T-cell (primary cell): ENCODE measurements at regions not wholly inside any gene's neighbourhood (a gene's known extent, or its start where the extent isn't known, plus 50 kb on each side); places are given as distances from the start of the nearest gene placed in this dataset.

Source experiments
- ATAC-seq, 4 experiments: fragments of 200-7000 bp in 3 of 4; fragments of 150-1000 bp in 1 of 4; cut with Tn5 transposase; replicated peaks in 1 of 4; 1 replicate in 3 of 4; 2 replicates in 1 of 4; pipeline ENCODE4 v1.10.0; 2021; ENCODE audit warnings: moderate library complexity in 3 of 4, mild to moderate bottlenecking in 2 of 4, moderate number of reproducible peaks in 1 of 4
- CTCF ChIA-PET, 2 donors: fragments of 300-600 bp; sonication (Branson Sonifier 250); formaldehyde crosslinking; loops; one replicate each; lab custom pipeline; 2022; ENCODE audit warnings: antibody characterized with exemption in 2 of 2; lab: Charles Lee
- POLR2A ChIA-PET, 2 donors: fragments of 300-600 bp; sonication (Branson Sonifier 250); formaldehyde crosslinking; loops; one replicate each; lab custom pipeline; 2022; ENCODE audit warnings: antibody characterized with exemption in 2 of 2; lab: Charles Lee
- DNase-seq, 35 experiments: peaks; one replicate each; pipeline versions ENCODE4 v3.0.0 to v3.0.0-alpha.2; 2013 to 2023
- H3K27ac ChIP-seq: one replicate; pipeline ENCODE4 v1.5.1; 2013; ENCODE audit warnings: low read length
- H3K27me3 ChIP-seq, 2 experiments: replicated peaks in 1 of 2; 1 replicate in 1 of 2; 2 replicates in 1 of 2; pipeline versions ENCODE4 v1.6.1 to v1.7.0; 2013; ENCODE audit warnings: low read length in 1 of 2, mixed read lengths in 1 of 2; ENCODE audit not compliant: control insufficient read depth in 2 of 2, insufficient read depth in 2 of 2; ENCODE audit errors: extremely low read depth in 1 of 2
- H3K36me3 ChIP-seq, 2 donors: 1 replicate in 1 of 2; 2 replicates in 1 of 2; pipeline versions ENCODE4 v1.6.1 to v1.7.0; 2013; ENCODE audit warnings: low read length in 1 of 2; ENCODE audit not compliant: control insufficient read depth in 2 of 2, insufficient read depth in 1 of 2; ENCODE audit errors: extremely low read depth in 1 of 2
- H3K4me1 ChIP-seq, 2 experiments: 1 replicate in 1 of 2; 2 replicates in 1 of 2; pipeline versions ENCODE4 v1.6.1 to v1.7.0; 2013; ENCODE audit warnings: low read length in 2 of 2, mixed read lengths in 1 of 2; ENCODE audit not compliant: insufficient read depth in 2 of 2, control insufficient read depth in 1 of 2; ENCODE audit errors: extremely low read depth in 1 of 2
- H3K4me3 ChIP-seq, 2 donors: 1 replicate in 1 of 2; 2 replicates in 1 of 2; pipeline versions ENCODE4 v1.5.1 to v1.7.0; 2013; ENCODE audit warnings: mild to moderate bottlenecking in 2 of 2, low read length in 1 of 2, moderate library complexity in 1 of 2; ENCODE audit not compliant: control insufficient read depth in 1 of 2; ENCODE audit errors: extremely low read depth in 1 of 2
- H3K9me3 ChIP-seq: 2 replicates; pipeline ENCODE4 v1.7.0; 2013
- H3K27ac Mint-ChIP-seq, 2 donors: one replicate each; pipeline ENCODE4 v1.8.0; 2020 to 2021; ENCODE audit warnings: mild to moderate bottlenecking in 2 of 2, mixed read lengths in 2 of 2
- H3K27me3 Mint-ChIP-seq, 2 donors: one replicate each; pipeline ENCODE4 v1.8.0; 2021 to 2022; ENCODE audit warnings: mixed read lengths in 2 of 2
- H3K36me3 Mint-ChIP-seq: one replicate; pipeline ENCODE4 v1.8.0; 2021; ENCODE audit warnings: mixed read lengths
- H3K4me1 Mint-ChIP-seq, 3 donors: one replicate each; pipeline ENCODE4 v1.8.0; 2020 to 2022; ENCODE audit warnings: mixed read lengths in 3 of 3, mild to moderate bottlenecking in 1 of 3
- H3K4me3 Mint-ChIP-seq, 3 donors: one replicate each; pipeline ENCODE4 v1.8.0; 2020 to 2022; ENCODE audit warnings: mild to moderate bottlenecking in 3 of 3, mixed read lengths in 3 of 3, moderate library complexity in 3 of 3
- H3K9me3 Mint-ChIP-seq, 3 donors: one replicate each; pipeline ENCODE4 v1.8.0; 2020 to 2022; ENCODE audit warnings: mixed read lengths in 3 of 3
- WGBS: methylation state at CpG from one replicate; pipeline ENCODE4 v1.1.5; 2013; ENCODE audit warnings: missing lambda C conversion rate; ENCODE audit not compliant: insufficient coverage; 5-methylcytosine and 5-hydroxymethylcytosine counted together

- Histone ChIP-seq H3K4me3 (no peak overlapping the region), H3K4me1 (no peaks in the 10 kb centered on the region), H3K9me3 (no peaks in the 10 kb centered on the region), H3K27ac (no peak overlapping the region), H3K36me3 (no peaks in the 10 kb centered on the region), H3K27me3 (no peaks in the 10 kb centered on the region)
- ChIA-PET POLR2A (no interaction called here), CTCF (interaction anchor here in 1 of 2 donors (0.6 kb wide), 1 partner anchor 135 kb away, joined by 6 read pairs; no protein-coding TSS in a partner anchor)
- Mint-ChIP-seq H3K36me3 (no peaks in the 10 kb centered on the region), H3K9me3 (peaks cover 0 to 3% (median 0%) of the 10 kb centered on the region in 3 donors), H3K4me3 (no peak overlapping the region), H3K4me1 (no peaks in the 10 kb centered on the region), H3K27ac (no peak overlapping the region), H3K27me3 (no peaks in the 10 kb centered on the region)
- DNase-seq, result no peak
- 80% methylated on average over 1 of the region's 4 CpGs for WGBS
- no peak for ATAC-seq
These were observed 107.2 kb upstream of the BTBD3 start for GRCh38 chr20:11810311-11811083.

GRCh38 chr20:11813106-11813890, 104.4 kb upstream of the BTBD3 start:
- no peak overlapping the region for H3K4me3 ChIP-seq
- Mint-ChIP-seq H3K4me3 (no peak overlapping the region), H3K27ac (no peak overlapping the region), H3K27me3 (no peaks in the 10 kb centered on the region), H3K9me3 (peaks cover 0 to 5% (median 3%) of the 10 kb centered on the region in 3 donors), H3K4me1 (no peaks in the 10 kb centered on the region), H3K36me3 (no peaks in the 10 kb centered on the region)
- POLR2A ChIA-PET, result no interaction called here
- H3K27me3 ChIP-seq, result no peaks in the 10 kb centered on the region
- WGBS, result 95% methylated on average over 10 of the region's 14 CpGs
- no peaks in the 10 kb centered on the region for H3K4me1 ChIP-seq
- H3K9me3 ChIP-seq, result no peaks in the 10 kb centered on the region
- no peak overlapping the region for H3K27ac ChIP-seq
- CTCF ChIA-PET, result no interaction called here
- no peaks in the 10 kb centered on the region for H3K36me3 ChIP-seq
- no peak for ATAC-seq
- DNase-seq, result no peak

- H3K9me3 ChIP-seq, result no peaks in the 10 kb centered on the region
- ChIA-PET CTCF (interaction anchor here in 1 of 2 donors (0.6 kb wide), 1 partner anchor 277 kb away, joined by 3 read pairs; no protein-coding TSS in a partner anchor), POLR2A (no interaction called here)
- no peak overlapping the region for H3K4me3 Mint-ChIP-seq
- H3K4me3 ChIP-seq, result no peak overlapping the region
- no peaks in the 10 kb centered on the region for H3K4me1 Mint-ChIP-seq
- no peaks in the 10 kb centered on the region for H3K27me3 ChIP-seq
- no peaks in the 10 kb centered on the region for H3K36me3 Mint-ChIP-seq
- H3K27ac Mint-ChIP-seq, result no peak overlapping the region
- no peaks in the 10 kb centered on the region for H3K36me3 ChIP-seq
- no peak overlapping the region for H3K27ac ChIP-seq
- no CpG with 5 or more reads among the region's 3 CpGs for WGBS
- ATAC-seq (no peak), DNase-seq (no peak)
- H3K27me3 Mint-ChIP-seq, result no peaks in the 10 kb centered on the region
- no peaks in the 10 kb centered on the region for H3K4me1 ChIP-seq
- peaks cover 0 to 6% (median 3%) of the 10 kb centered on the region in 3 donors for H3K9me3 Mint-ChIP-seq
These were observed 103.4 kb upstream of the BTBD3 start for GRCh38 chr20:11814267-11814666.

- Mint-ChIP-seq H3K4me3 (no peak overlapping the region), H3K4me1 (no peaks in the 10 kb centered on the region), H3K27me3 (no peaks in the 10 kb centered on the region), H3K9me3 (peaks cover 0 to 5% (median 3%) of the 10 kb centered on the region in 3 donors), H3K36me3 (no peaks in the 10 kb centered on the region), H3K27ac (no peak overlapping the region)
- Histone ChIP-seq H3K27ac (no peak overlapping the region), H3K9me3 (no peaks in the 10 kb centered on the region), H3K4me1 (no peaks in the 10 kb centered on the region), H3K36me3 (no peaks in the 10 kb centered on the region), H3K27me3 (no peaks in the 10 kb centered on the region), H3K4me3 (no peak overlapping the region)
- ChIA-PET POLR2A (no interaction called here), CTCF (no interaction called here)
- DNase-seq (no peak), ATAC-seq (no peak)
- no CpG with 5 or more reads among the region's 1 CpG for WGBS
These were observed 96.9 kb upstream of the BTBD3 start for GRCh38 chr20:11820838-11821237.

- DNase-seq, result no peak
- ATAC-seq, result no peak
- CTCF ChIA-PET, result interaction anchor here in 1 of 2 donors (0.6 kb wide), 1 partner anchor 1758 kb away, joined by 5 read pairs; no protein-coding TSS in a partner anchor
- WGBS, result no CpG with 5 or more reads among the region's 2 CpGs
- POLR2A ChIA-PET, result interaction anchor here in 1 of 2 donors (0.7 kb wide), 1 partner anchor 170 kb away, joined by 3 read pairs; no protein-coding TSS in a partner anchor
- no peak overlapping the region for H3K27ac ChIP-seq
- no peaks in the 10 kb centered on the region for H3K9me3 ChIP-seq
- no peaks in the 10 kb centered on the region for H3K4me1 Mint-ChIP-seq
- no peak overlapping the region for H3K4me3 ChIP-seq
- H3K9me3 Mint-ChIP-seq, result peaks cover 3 to 10% (median 3%) of the 10 kb centered on the region in 3 donors
- no peaks in the 10 kb centered on the region for H3K36me3 ChIP-seq
- H3K4me1 ChIP-seq, result no peaks in the 10 kb centered on the region
- no peak overlapping the region for H3K27ac Mint-ChIP-seq
- no peaks in the 10 kb centered on the region for H3K27me3 Mint-ChIP-seq
- H3K36me3 Mint-ChIP-seq, result no peaks in the 10 kb centered on the region
- H3K27me3 ChIP-seq, result no peaks in the 10 kb centered on the region
- no peak overlapping the region for H3K4me3 Mint-ChIP-seq
These were observed 95.2 kb upstream of the BTBD3 start for GRCh38 chr20:11822540-11822794.

GRCh38 chr20:11826334-11826733, 91.4 kb upstream of the BTBD3 start:
- Histone ChIP-seq H3K27me3 (no peaks in the 10 kb centered on the region), H3K4me3 (no peak overlapping the region), H3K27ac (no peak overlapping the region), H3K36me3 (no peaks in the 10 kb centered on the region), H3K9me3 (no peaks in the 10 kb centered on the region), H3K4me1 (no peaks in the 10 kb centered on the region)
- no peaks in the 10 kb centered on the region for H3K36me3 Mint-ChIP-seq
- DNase-seq, result no peak
- H3K27ac Mint-ChIP-seq, result no peak overlapping the region
- H3K9me3 Mint-ChIP-seq, result peaks cover 3 to 12% (median 3%) of the 10 kb centered on the region in 3 donors
- no CpG with 5 or more reads among the region's 4 CpGs for WGBS
- ChIA-PET POLR2A (no interaction called here), CTCF (no interaction called here)
- H3K4me1 Mint-ChIP-seq, result no peaks in the 10 kb centered on the region
- no peak overlapping the region for H3K4me3 Mint-ChIP-seq
- no peaks in the 10 kb centered on the region for H3K27me3 Mint-ChIP-seq
- ATAC-seq, result no peak
